OCI-LY1 (cell line): ENCODE measurements at regions not wholly inside any gene's neighbourhood (a gene's known extent, or its start where the extent isn't known, plus 50 kb on each side); places are given as distances from the start of the nearest gene placed in this dataset.

ENCODE experiments used
- H2AFZ ChIP-seq: fragments of 200-600 bp; sonication (generic), shearing (Covaris generic); 2 replicates; pipeline ENCODE4 v1.6.0; 2014; ENCODE audit warnings: antibody characterized with exemption, mild to moderate bottlenecking, low read length
- H3F3A ChIP-seq: fragments of 200-600 bp; sonication (generic), shearing (Covaris generic); 2 replicates; pipeline ENCODE4 v1.6.0; 2014; ENCODE audit warnings: mild to moderate bottlenecking, antibody characterized with exemption, low read length, moderate library complexity; ENCODE audit not compliant: insufficient read depth
- H3K27ac ChIP-seq: fragments of 200-600 bp; sonication (generic); 2 replicates; pipeline ENCODE4 v1.5.1; 2014; ENCODE audit warnings: low read length, mixed run types, mild to moderate bottlenecking, low read depth; ENCODE audit not compliant: poor library complexity, severe bottlenecking
- H3K27me3 ChIP-seq: fragments of 200-600 bp; sonication (generic); 2 replicates; pipeline ENCODE4 v1.6.0; 2014; ENCODE audit warnings: antibody characterized with exemption, mild to moderate bottlenecking, low read length, moderate library complexity; ENCODE audit not compliant: insufficient read depth
- H3K36me3 ChIP-seq: fragments of 200-600 bp; sonication (generic); 2 replicates; pipeline ENCODE4 v1.6.1; 2014; ENCODE audit warnings: mild to moderate bottlenecking, antibody characterized with exemption, low read length, moderate library complexity, mixed read lengths; ENCODE audit not compliant: insufficient read depth
- H3K4me1 ChIP-seq: fragments of 200-600 bp; sonication (generic); 2 replicates; pipeline ENCODE4 v1.5.1; 2014; ENCODE audit warnings: mild to moderate bottlenecking, low read length, moderate library complexity; ENCODE audit not compliant: insufficient read depth, severe bottlenecking
- H3K4me2 ChIP-seq: fragments of 200-600 bp; sonication (generic), shearing (Covaris generic); 2 replicates; pipeline ENCODE4 v1.6.1; 2014; ENCODE audit warnings: low read length
- H3K4me3 ChIP-seq: fragments of 200-600 bp; sonication (generic); 2 replicates; pipeline ENCODE4 v1.5.1; 2014; ENCODE audit warnings: low read length, low read depth, mild to moderate bottlenecking, mixed read lengths; ENCODE audit not compliant: poor library complexity, severe bottlenecking
- H3K79me2 ChIP-seq: fragments of 200-600 bp; shearing (Covaris generic); 2 replicates; pipeline ENCODE4 v1.6.1; 2016; ENCODE audit warnings: mixed run types, low read length, mixed read lengths; ENCODE audit not compliant: insufficient read depth
- H3K9ac ChIP-seq: fragments of 200-600 bp; sonication (generic), shearing (Covaris generic); 2 replicates; pipeline ENCODE4 v1.6.1; 2014; ENCODE audit warnings: mild to moderate bottlenecking, low read length, mixed read lengths
- H3K9me2 ChIP-seq: fragments of 200-600 bp; sonication (generic), shearing (Covaris generic); 2 replicates; pipeline ENCODE4 v1.6.1; 2014; ENCODE audit warnings: low read depth, mild to moderate bottlenecking, low read length, mixed read lengths
- H3K9me3 ChIP-seq: fragments of 200-600 bp; shearing (Covaris generic); 2 replicates; pipeline ENCODE4 v1.6.1; 2014; ENCODE audit warnings: low read length, mixed read lengths
- H4K20me1 ChIP-seq: fragments of 200-600 bp; sonication (generic), shearing (Covaris generic); 2 replicates; pipeline ENCODE4 v1.6.0; 2016; ENCODE audit warnings: mild to moderate bottlenecking, low read length; ENCODE audit not compliant: insufficient read depth
- CTCF ChIP-seq: fragments of 200-600 bp; sonication (generic), shearing (Covaris generic); IDR thresholded peaks from 2 replicates; pipeline ENCODE4 v1.5.1; 2017; ENCODE audit warnings: mild to moderate bottlenecking, antibody characterized with exemption, low read length, moderate library complexity, mixed read lengths
- EZH2 ChIP-seq: fragments of 200-600 bp; sonication (generic), shearing (Covaris generic); IDR thresholded peaks from 2 replicates; pipeline ENCODE4 v1.8.0; 2017; ENCODE audit warnings: borderline replicate concordance, mixed run types, mild to moderate bottlenecking, antibody characterized with exemption, low read length, moderate library complexity, mixed read lengths

GRCh38 chr7:41375582-41375981, 327.3 kb downstream of the INHBA start:
- no peaks in the 10 kb centered on the region for H3K4me1 ChIP-seq
- no peaks in the 10 kb centered on the region for H3K27me3 ChIP-seq
- H4K20me1 ChIP-seq, result no peaks in the 10 kb centered on the region
- H3K9ac ChIP-seq, result no peak overlapping the region
- no peaks in the 10 kb centered on the region for H3K9me3 ChIP-seq
- H3K9me2 ChIP-seq, result no peaks in the 10 kb centered on the region
- no peak overlapping the region for H3K4me3 ChIP-seq
- no peaks in the 10 kb centered on the region for H3F3A ChIP-seq
- H3K79me2 ChIP-seq, result no peaks in the 10 kb centered on the region
- no peaks in the 10 kb centered on the region for H3K36me3 ChIP-seq
- no peak overlapping the region for H3K4me2 ChIP-seq
- no peak overlapping the region for H2AFZ ChIP-seq
- H3K27ac ChIP-seq, result no peak overlapping the region
- TF ChIP-seq EZH2 (no peak), CTCF (no peak)

GRCh38 chr7:41374150-41374848, 328.6 kb downstream of the INHBA start:
- no peaks in the 10 kb centered on the region for H3K79me2 ChIP-seq
- no peak overlapping the region for H3K4me3 ChIP-seq
- H3K36me3 ChIP-seq, result no peaks in the 10 kb centered on the region
- TF ChIP-seq CTCF, result no peak
- TF ChIP-seq EZH2, result no peak
- H4K20me1 ChIP-seq, result no peaks in the 10 kb centered on the region
- no peaks in the 10 kb centered on the region for H3K27me3 ChIP-seq
- H3K4me1 ChIP-seq, result no peaks in the 10 kb centered on the region
- no peak overlapping the region for H3K9ac ChIP-seq
- no peak overlapping the region for H3K4me2 ChIP-seq
- no peaks in the 10 kb centered on the region for H3K9me2 ChIP-seq
- no peaks in the 10 kb centered on the region for H3F3A ChIP-seq
- H3K27ac ChIP-seq, result no peak overlapping the region
- H3K9me3 ChIP-seq, result no peaks in the 10 kb centered on the region
- H2AFZ ChIP-seq, result no peak overlapping the region

GRCh38 chr7:41367967-41368882, 334.7 kb downstream of the INHBA start:
- H3K9ac ChIP-seq, result no peak overlapping the region
- H3K27ac ChIP-seq, result no peak overlapping the region
- no peak for TF ChIP-seq EZH2
- TF ChIP-seq CTCF, result no peak

More at GRCh38 chr7:41367967-41368882, 334.7 kb downstream of the INHBA start:
- Histone ChIP-seq H3K27me3 (no peaks in the 10 kb centered on the region), H3K4me1 (no peaks in the 10 kb centered on the region), H3K79me2 (no peaks in the 10 kb centered on the region), H3K9me2 (no peaks in the 10 kb centered on the region), H3F3A (no peaks in the 10 kb centered on the region), H4K20me1 (no peaks in the 10 kb centered on the region), H3K36me3 (no peaks in the 10 kb centered on the region), H3K9me3 (no peaks in the 10 kb centered on the region), H3K4me3 (no peak overlapping the region), H3K4me2 (no peak overlapping the region), H2AFZ (no peak overlapping the region)
